ENCODE measurements at regions not wholly inside any gene's neighbourhood (a gene's known extent, or its start where the extent isn't known, plus 50 kb on each side); places are given as distances from the start of the nearest gene placed in this dataset.

GRCh38 chr13:104416973-104417372 is 1350.8 kb upstream of the SLC10A2 start:
- no peak for DNase-seq (ENCODE audit: low read depth in 2 of 3, low spot score in 1 of 3)

- DNase-seq (ENCODE audit: low read depth in 2 of 3, low spot score in 1 of 3): no peak
Observed at GRCh38 chr13:104414771-104415170, 1348.6 kb upstream of the SLC10A2 start.

- DNase-seq (ENCODE audit: low read depth in 2 of 3, low spot score in 1 of 3): no peak
Observed at GRCh38 chr13:104414181-104414580, 1348.0 kb upstream of the SLC10A2 start.

DNA sequence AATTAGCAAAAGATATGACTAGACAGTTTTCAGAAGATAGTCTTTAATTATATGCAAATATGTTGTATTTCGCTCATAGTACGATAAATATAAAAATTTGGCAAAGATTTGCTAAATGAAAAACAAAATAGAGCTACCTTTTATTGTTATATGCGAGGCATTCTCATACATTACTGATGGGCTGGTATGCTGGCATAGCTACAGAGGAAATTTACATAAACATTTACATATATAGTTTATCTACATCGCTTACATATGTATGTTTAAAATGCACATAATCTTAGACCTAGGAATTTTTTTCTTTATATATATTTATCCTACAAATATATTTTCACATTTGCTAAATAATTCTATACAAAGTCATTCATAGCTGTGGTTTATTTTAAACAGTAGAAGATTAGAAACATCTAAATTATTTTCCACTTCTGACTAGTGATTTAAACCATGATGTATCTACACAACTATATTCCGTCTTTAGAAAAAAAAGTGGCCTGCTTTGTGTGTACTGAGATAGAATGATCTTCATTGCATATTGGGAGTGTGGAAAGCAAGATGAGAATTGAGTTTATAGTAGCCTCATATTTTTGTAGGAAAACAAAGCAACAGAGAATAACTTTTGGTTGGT is 1345.0 kb upstream of the SLC10A2 start:
- DNase-seq (ENCODE audit: low read depth in 2 of 3, low spot score in 1 of 3): no peak

- DNase-seq (ENCODE audit: low read depth in 2 of 3, low spot score in 1 of 3): no peak
Observed at GRCh38 chr13:104408733-104409132, 1342.5 kb upstream of the SLC10A2 start.

DNA sequence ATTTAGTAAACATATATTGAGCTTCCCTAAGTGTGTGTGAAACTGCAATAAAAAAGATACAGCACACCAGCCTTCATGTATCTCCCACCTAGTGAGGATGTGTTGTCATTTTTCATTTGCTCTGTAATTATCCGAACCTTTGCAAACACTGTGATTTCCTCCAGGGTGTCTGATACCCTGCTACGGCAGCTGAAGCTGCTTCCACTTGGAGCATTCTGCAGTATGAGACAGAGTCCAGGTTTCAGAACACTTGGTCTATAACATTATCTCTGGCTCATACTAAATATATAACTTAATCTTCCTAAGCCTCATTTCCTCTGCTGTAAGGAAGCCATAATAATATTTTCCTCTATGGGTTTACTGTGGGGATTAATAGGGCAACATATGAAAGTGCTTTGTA is 1338.1 kb upstream of the SLC10A2 start:
- no peak for DNase-seq (ENCODE audit: low read depth in 2 of 3, low spot score in 1 of 3)

DNA sequence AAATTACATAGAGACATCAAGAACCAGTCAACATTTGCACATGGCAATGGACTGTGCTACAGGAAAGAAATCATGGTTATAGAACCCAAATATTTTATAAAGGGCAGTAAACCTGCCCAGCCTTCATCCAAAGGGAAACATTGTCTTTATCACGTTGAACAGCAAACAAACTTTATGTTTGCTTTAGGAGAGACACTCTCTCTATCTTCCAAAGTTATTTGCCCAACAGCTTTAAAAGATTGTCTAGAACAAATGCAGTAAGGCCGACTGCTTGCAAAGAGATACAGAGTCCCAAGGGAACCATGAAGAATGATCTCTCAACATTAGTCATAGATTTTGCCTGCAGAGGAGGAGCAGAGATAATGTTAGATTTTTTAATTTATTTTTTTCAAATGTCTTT is 1323.5 kb upstream of the SLC10A2 start:
- no peak for DNase-seq (ENCODE audit: low read depth in 2 of 3, low spot score in 1 of 3)

DNA sequence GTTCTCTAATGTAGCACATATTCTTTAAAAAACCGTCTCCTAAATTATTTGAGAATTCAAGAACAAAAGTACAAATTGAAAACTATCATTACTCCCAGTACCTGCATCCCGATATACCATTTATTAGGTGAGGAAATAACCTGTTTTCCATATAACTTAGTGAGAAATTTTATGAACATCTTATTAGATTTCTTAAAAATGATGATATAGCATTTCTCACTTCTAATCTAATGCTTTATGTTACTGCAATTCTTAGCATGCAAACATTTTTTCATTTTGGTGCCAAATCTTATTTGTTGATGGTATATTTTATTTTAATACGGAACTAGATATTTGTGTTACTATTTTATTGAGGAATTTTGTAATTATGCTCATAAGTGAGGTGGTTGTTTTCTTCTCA is 1321.3 kb upstream of the SLC10A2 start:
- DNase-seq (ENCODE audit: low read depth in 2 of 3, low spot score in 1 of 3): no peak

DNA sequence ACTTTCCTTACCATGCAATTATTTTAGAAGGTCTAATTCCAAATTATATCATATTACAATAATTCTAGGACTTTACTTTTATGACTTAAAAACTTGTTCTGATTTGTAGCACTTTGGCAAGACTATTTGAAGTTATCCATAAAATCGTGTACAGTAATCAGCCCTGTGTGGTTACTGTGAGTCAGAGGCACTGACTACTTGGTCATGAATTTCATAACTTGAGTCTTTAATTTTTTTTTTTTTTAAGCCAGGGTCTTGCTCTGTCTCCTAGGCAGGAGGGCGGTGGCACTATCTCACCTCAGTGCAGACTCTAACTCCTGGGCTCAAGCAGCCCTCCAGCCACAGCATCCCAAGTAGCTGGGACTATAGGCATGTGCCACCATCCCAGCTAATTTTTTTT is 1319.2 kb upstream of the SLC10A2 start:
- no peak for DNase-seq (ENCODE audit: low read depth in 2 of 3, low spot score in 1 of 3)

GRCh38 chr13:104382951-104383350 is 1316.7 kb upstream of the SLC10A2 start:
- DNase-seq (ENCODE audit: low read depth in 2 of 3, low spot score in 1 of 3): no peak

GRCh38 chr13:104376588-104376987 is 1310.4 kb upstream of the SLC10A2 start:
- no peak for DNase-seq (ENCODE audit: low read depth in 2 of 3, low spot score in 1 of 3)

- no peak for DNase-seq (ENCODE audit: low read depth in 2 of 3, low spot score in 1 of 3)
Observed at GRCh38 chr13:104375614-104376013, 1309.4 kb upstream of the SLC10A2 start.

GRCh38 chr13:104372095-104372655 is 1306.0 kb upstream of the SLC10A2 start:
- DNase-seq (ENCODE audit: low read depth in 2 of 3, low spot score in 1 of 3): no peak

DNA sequence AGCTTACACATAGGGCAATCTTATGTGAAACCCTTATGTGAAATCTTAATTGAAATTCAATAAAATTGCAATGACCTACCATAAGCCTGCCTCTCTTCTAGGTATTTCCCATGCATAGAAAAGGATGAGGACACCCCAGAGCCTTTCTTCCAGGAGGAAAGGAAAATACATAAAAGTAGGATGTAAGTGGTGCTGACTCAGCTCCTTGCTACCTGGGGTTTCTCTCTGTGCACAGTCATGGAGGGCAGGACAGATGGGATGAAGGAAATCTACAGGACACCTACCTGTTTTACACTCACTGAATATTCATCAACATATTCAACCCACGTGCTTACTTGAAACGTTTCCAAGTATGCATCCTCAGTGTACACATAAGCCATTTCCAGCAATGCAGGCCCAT is 1299.2 kb upstream of the SLC10A2 start:
- no peak for DNase-seq (ENCODE audit: low read depth in 2 of 3, low spot score in 1 of 3)

DNA sequence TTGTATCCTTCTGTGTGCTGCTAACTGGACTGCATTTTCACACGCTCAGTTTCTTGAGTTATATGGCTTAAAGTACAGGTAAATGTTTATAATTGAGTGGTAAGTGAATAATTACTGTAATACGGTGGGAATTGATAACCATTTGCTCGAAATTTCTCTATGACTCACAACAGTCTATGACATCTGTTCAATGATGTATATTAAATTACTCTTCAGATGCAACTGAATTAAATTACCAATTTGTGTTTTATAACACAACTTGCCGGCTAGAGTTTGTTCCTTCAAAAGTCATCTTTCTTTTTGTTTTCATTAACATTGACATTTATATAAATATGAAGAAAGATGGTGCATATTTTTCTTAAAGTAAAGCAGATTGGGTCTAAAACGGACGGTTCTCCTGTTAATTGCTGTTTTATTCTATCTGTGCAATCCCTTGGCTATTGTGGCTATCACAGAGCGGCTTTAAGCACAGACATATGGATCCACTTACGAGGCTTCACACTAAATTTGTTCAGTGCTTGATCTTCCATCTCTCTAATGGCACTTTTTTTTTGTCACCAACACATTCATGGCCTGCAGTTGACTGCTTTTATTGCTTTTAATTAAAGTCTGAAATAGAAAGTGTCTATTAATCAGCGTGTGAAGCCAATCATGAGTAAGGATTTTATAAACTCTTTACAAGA is 1291.6 kb upstream of the SLC10A2 start:
- DNase-seq (ENCODE audit: low read depth in 2 of 3, low spot score in 1 of 3): no peak

DNA sequence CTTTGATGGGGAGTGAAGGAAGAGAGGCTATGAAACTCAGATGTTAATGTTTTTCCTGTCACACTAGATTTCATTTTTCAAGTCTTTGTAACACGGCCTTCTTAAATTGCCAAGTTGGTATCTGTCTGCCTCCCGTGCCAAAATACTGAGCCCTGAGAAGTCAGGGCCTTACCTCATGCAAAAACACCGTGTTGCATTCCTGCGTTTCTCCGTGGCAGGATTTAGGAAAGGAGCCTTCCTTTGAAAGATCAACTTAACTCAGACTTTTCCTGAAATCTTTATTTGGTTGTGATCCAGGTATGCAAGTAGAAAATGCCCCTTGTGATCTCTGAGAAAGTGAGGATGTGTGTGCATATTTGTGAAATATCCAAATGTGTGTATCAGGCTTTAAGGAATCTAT is 1291.0 kb upstream of the SLC10A2 start:
- no peak for DNase-seq (ENCODE audit: low read depth in 2 of 3, low spot score in 1 of 3)

DNA sequence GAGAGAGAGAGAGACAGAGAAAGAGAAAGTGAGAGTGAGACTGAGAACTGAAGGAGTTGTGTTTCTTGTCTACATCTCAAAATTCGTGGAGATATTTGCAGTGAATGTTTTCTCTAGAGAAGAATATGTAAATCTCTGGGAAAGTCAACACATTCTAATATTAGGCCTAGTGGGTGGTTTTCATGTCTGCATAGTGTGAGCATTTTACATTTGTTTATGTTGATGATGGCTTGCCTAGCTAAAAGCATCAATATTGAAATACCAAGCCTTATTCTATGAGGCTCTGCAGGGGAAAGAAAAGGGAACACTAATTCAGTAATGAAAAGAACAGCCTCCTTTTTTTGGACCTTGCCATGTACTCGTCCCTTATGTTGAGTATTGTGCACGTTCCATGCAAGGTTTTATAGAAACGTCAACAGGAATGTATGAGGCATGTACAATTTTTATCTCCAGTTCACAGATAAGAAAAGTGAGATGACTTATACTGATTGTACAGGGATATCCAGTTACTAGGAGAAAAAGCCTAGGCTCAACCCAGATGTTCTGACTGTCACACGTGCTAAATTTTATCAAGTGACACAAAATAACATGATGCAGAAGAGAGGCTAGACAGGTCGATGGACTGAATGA is 1288.9 kb upstream of the SLC10A2 start:
- DNase-seq (ENCODE audit: low read depth in 2 of 3, low spot score in 1 of 3): no peak

- no peak for DNase-seq (ENCODE audit: low read depth in 2 of 3, low spot score in 1 of 3)
Observed at GRCh38 chr13:104327211-104327610, 1261.0 kb upstream of the SLC10A2 start.

DNA sequence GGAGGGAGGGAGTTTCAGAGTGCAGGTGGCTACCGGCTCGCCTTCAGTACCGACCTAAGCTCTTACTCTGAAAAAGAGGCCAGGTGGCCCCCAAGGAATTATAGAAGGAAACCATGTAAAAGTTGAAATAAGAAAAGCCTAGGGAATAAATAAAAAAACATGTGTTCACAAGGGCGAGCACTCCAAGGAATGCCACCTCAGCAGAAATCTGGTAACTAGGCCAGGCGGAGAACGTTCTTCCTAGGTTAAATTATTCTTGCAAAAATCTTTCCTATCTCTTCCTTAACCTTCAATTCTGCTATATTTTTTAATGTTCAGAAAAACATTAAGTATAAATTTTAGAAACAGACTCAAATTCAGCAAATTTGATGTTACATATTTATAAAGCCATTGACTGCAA is 1260.3 kb upstream of the SLC10A2 start:
- no peak for DNase-seq (ENCODE audit: low read depth in 2 of 3, low spot score in 1 of 3)

GRCh38 chr13:104321756-104322155 is 1255.5 kb upstream of the SLC10A2 start:
- no peak for DNase-seq (ENCODE audit: low read depth in 2 of 3, low spot score in 1 of 3)

DNA sequence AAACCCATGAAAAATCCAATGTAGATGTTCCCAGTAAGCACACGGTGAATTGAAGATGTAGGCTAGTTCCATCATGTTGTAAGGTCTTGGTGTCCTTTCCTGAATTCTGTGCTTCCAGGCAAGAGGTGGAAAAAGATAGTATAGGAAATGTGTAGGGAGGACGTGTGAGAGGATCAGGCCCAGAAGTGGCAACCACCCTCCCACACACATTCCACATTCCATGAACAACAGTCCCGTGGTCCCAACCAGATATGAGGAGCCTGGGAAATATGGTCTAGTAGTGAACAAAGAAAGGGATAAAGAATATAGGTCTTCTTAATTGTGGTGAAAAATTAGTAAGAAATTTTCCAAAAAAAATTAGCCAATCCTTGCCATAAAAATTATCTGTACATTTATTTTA is 1254.2 kb upstream of the SLC10A2 start:
- no peak for DNase-seq (ENCODE audit: low read depth in 2 of 3, low spot score in 1 of 3)

GRCh38 chr13:104318121-104318520 is 1251.9 kb upstream of the SLC10A2 start:
- DNase-seq (ENCODE audit: low read depth in 2 of 3, low spot score in 1 of 3): no peak
